HEK293 (cell line): ENCODE measurements at regions not wholly inside any gene's neighbourhood (a gene's known extent, or its start where the extent isn't known, plus 50 kb on each side); places are given as distances from the start of the nearest gene placed in this dataset.

Experiments
- CTCF ChIA-PET: fragments of 350-600 bp; formaldehyde crosslinking; extraction: SDS; loops from one replicate; lab custom pipeline; 2021; ENCODE audit warnings: antibody characterized with exemption; lab: Yijun Ruan, JAX
- POLR2A ChIA-PET: fragments of 300-600 bp; formaldehyde crosslinking; extraction: SDS; loops from one replicate; lab custom pipeline; 2020; ENCODE audit warnings: antibody characterized with exemption, inconsistent platforms; lab: Yijun Ruan, JAX
- H3K27ac ChIP-seq: fragments of 200-500 bp; sonication (Bioruptor generic); 2 replicates; pipeline ENCODE4 v1.5.1; 2014; ENCODE audit warnings: low read depth, low read length, control low read depth, inconsistent platforms; ENCODE audit errors: extremely low read depth
- H3K36me3 ChIP-seq, 2 experiments: fragments of 200-500 bp in 1 of 2; sonication (Bioruptor generic) in 1 of 2; 1 replicate in 1 of 2; 2 replicates in 1 of 2; pipeline ENCODE4 v1.5.1; 2014 to 2017; ENCODE audit warnings: inconsistent platforms in 2 of 2, low read length in 2 of 2; ENCODE audit not compliant: control insufficient read depth in 2 of 2, insufficient read depth in 1 of 2
- H3K4me1 ChIP-seq: fragments of 200-500 bp; sonication (Bioruptor generic); 2 replicates; pipeline ENCODE4 v1.5.1; 2014; ENCODE audit warnings: mild to moderate bottlenecking, low read length, inconsistent platforms; ENCODE audit not compliant: control insufficient read depth, insufficient read depth
- H3K4me3 ChIP-seq: 2 replicates; pipeline ENCODE4 v1.5.1; 2011; ENCODE audit warnings: low read depth, mild to moderate bottlenecking, control low read depth, low read length, moderate library complexity
- H3K9me3 ChIP-seq: fragments of 200-500 bp; sonication (Bioruptor generic); 2 replicates; pipeline ENCODE4 v1.5.1; 2014; ENCODE audit warnings: low read depth, low read length, inconsistent platforms; ENCODE audit not compliant: control insufficient read depth, insufficient read depth
- MZF1 ChIP-seq: fragments of 450-650 bp; formaldehyde crosslinking; IDR thresholded peaks from 2 replicates; pipeline ENCODE4 v1.5.1; 2017; ENCODE audit warnings: missing biosample characterization, missing genetic modification characterization, borderline replicate concordance
- OSR2 ChIP-seq: fragments of 450-650 bp; formaldehyde crosslinking; IDR thresholded peaks from 2 replicates; pipeline ENCODE4 v1.5.1; 2016; ENCODE audit warnings: missing biosample characterization, missing genetic modification characterization
- SP2 ChIP-seq: fragments of 450-650 bp; formaldehyde crosslinking; IDR thresholded peaks from 2 replicates; pipeline ENCODE4 v1.5.1; 2016; ENCODE audit warnings: missing biosample characterization, missing genetic modification characterization
- SP3 ChIP-seq: fragments of 450-650 bp; formaldehyde crosslinking; IDR thresholded peaks from 2 replicates; pipeline ENCODE4 v1.5.1; 2016; ENCODE audit warnings: missing biosample characterization, missing genetic modification characterization
- TRIM28 ChIP-seq: IDR thresholded peaks from 2 replicates; pipeline ENCODE4 v1.6.1; 2011; ENCODE audit warnings: low read length, control low read depth, borderline replicate concordance
- ZBTB21 ChIP-seq: fragments of 450-650 bp; formaldehyde crosslinking; IDR thresholded peaks from 2 replicates; pipeline ENCODE4 v1.5.1; 2017; ENCODE audit warnings: missing biosample characterization, missing genetic modification characterization
- ZIC2 ChIP-seq: fragments of 450-650 bp; formaldehyde crosslinking; IDR thresholded peaks from 2 replicates; pipeline ENCODE4 v1.5.1; 2016; ENCODE audit warnings: missing biosample characterization, missing genetic modification characterization
- ZNF112 ChIP-seq: fragments of 450-650 bp; formaldehyde crosslinking; IDR thresholded peaks from 2 replicates; pipeline ENCODE4 v1.5.0; 2017; ENCODE audit warnings: missing biosample characterization, missing genetic modification characterization
- ZNF174 ChIP-seq: fragments of 450-650 bp; formaldehyde crosslinking; IDR thresholded peaks from 2 replicates; pipeline ENCODE4 v1.5.0; 2017; ENCODE audit warnings: missing biosample characterization, mild to moderate bottlenecking, missing genetic modification characterization
- ZNF335 ChIP-seq: fragments of 450-650 bp; formaldehyde crosslinking; conservative IDR thresholded peaks from 2 replicates; pipeline ENCODE4 v1.5.1; 2016; ENCODE audit warnings: missing biosample characterization, missing genetic modification characterization
- ZNF792 ChIP-seq: fragments of 450-650 bp; formaldehyde crosslinking; IDR thresholded peaks from 2 replicates; pipeline ENCODE4 v1.5.1; 2016; ENCODE audit warnings: missing biosample characterization, missing genetic modification characterization
- TF ChIP-seq, protein P1 (sequence below): fragments of 450-650 bp; formaldehyde crosslinking; IDR thresholded peaks from 2 replicates; pipeline ENCODE4 v1.5.1; 2017; ENCODE audit warnings: missing biosample characterization, mild to moderate bottlenecking, missing genetic modification characterization, moderate library complexity
- TF ChIP-seq, protein P2 (sequence below): fragments of 450-650 bp; formaldehyde crosslinking; IDR thresholded peaks from 2 replicates; pipeline ENCODE4 v1.5.1; 2017; ENCODE audit warnings: missing biosample characterization, missing genetic modification characterization
- TF ChIP-seq, protein P3 (sequence below): fragments of 450-650 bp; formaldehyde crosslinking; IDR thresholded peaks from 2 replicates; pipeline ENCODE4 v1.5.1; 2016; ENCODE audit warnings: missing biosample characterization, missing genetic modification characterization

DNA sequence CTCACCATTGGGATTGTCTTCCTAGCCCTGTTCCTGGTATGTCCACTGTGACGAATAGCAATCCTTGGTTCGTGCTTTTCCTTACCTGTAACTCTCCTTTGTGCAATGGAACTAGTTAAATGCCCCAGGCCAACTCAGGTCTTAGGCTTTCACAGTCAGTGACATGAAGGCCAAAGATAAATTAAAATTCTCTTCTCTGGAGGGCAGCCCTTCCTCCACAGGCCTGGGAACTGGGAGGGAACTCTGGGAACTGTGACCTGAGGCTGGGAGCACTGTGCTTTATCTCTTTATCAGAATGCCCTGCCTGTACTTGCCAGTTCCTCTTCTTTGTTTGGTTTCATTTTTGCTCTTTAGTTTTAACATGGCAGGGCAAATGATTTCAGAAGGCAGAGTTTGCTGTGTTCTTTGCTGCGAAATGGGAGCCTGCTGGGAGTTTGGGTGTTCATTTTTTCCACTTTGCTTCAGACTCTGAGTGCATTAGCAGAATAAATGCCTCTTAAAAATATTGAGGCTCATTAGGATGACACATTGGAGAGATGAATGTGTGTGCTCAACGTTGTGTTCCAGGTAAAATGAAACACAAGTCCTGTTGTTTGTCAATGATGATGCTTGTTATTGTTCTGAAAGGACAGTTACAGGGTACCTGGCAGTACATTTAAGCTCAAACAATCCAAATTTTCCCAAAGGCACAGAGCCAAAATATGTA is 118.1 kb downstream of the NUDT12 start:
- no peak overlapping the region for H3K27ac ChIP-seq
- ChIA-PET CTCF (interaction anchor here (0.6 to 0.8 kb wide), 2 partner anchors 212 to 248 kb away, joined by 4 to 5 read pairs; no protein-coding TSS in a partner anchor), POLR2A (no interaction called here)

DNA sequence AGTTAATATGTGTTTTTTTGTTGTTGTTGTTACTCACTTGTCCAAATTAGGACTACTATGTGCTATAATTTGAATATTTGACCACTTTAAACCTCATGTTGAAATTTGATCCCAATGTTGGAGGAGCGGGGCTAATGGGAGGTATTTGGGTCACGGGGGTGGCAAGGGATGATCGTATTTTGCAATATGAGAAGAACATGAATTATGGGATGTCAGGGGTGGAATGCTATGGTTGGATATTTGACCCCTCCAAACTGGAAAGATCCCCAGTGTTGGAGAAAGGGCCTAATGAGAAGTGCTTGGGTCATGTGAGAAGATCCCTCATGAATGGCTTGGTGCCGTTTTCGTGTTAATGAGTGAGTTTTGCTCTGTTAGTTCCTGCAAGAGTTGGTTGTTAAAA is 119.8 kb downstream of the NUDT12 start:
- ChIA-PET POLR2A (no interaction called here), CTCF (no interaction called here)
- Histone ChIP-seq H3K9me3 (no peaks in the 10 kb centered on the region), H3K4me1 (no peaks in the 10 kb centered on the region), H3K4me3 (no peak overlapping the region), H3K36me3 (no peaks in the 10 kb centered on the region), H3K27ac (no peak overlapping the region)
- TF ChIP-seq ZNF335 (tag by site-specific recombination) (no peak), MZF1 (tag by site-specific recombination) (0 out of 2 replicates have a peak, but pooled peaks have one; percentile 26), ZNF174 (no peak), ZNF792 (tag by site-specific recombination) (no peak), ZBTB21 (tag by site-specific recombination) (no peak), SP2 (no peak)

More for the DNA sequence above, 118.1 kb downstream of the NUDT12 start:
- Histone ChIP-seq H3K36me3 (no peaks in the 10 kb centered on the region), H3K9me3 (no peaks in the 10 kb centered on the region), H3K4me1 (no peaks in the 10 kb centered on the region), H3K4me3 (no peak overlapping the region)
- peak; percentile 66; the same call in 1 of the 2 replicates for TF ChIP-seq TRIM28
- TF ChIP-seq ZNF112 (tag by site-specific recombination) = no peak

DNA sequence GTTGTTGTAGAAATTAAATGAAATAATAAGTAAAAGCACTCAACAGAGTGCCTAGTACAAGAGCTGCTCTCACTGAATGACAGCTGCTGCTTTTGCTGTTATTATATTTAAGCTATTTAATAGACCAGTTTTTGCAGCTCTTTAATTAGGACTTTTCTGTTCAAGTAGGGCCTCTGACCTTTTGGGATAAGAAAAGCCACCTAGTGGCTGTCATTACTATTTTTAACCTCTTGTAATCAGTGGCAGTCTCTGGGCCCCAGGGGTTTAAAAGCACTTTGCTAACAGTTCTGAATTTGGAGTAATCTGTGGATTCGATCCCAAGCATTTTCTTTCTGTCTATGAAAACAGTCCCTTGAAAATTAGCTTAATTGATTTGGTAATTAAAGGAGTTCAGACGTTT is 121.1 kb downstream of the NUDT12 start:
- POLR2A ChIA-PET = no interaction called here
- Histone ChIP-seq H3K4me3 (no peak overlapping the region), H3K36me3 (no peaks in the 10 kb centered on the region), H3K9me3 (no peaks in the 10 kb centered on the region), H3K27ac (no peak overlapping the region), H3K4me1 (no peaks in the 10 kb centered on the region)
- TF ChIP-seq, protein P1, sequence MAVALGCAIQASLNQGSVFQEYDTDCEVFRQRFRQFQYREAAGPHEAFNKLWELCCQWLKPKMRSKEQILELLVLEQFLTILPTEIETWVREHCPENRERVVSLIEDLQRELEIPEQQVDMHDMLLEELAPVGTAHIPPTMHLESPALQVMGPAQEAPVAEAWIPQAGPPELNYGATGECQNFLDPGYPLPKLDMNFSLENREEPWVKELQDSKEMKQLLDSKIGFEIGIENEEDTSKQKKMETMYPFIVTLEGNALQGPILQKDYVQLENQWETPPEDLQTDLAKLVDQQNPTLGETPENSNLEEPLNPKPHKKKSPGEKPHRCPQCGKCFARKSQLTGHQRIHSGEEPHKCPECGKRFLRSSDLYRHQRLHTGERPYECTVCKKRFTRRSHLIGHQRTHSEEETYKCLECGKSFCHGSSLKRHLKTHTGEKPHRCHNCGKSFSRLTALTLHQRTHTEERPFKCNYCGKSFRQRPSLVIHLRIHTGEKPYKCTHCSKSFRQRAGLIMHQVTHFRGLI (tag by site-specific recombination) = no peak
- no peak for TF ChIP-seq OSR2 (tag by site-specific recombination)
- TF ChIP-seq ZIC2 = no peak
- TF ChIP-seq SP3 (tag by site-specific recombination) = no peak
- TF ChIP-seq, protein P2, sequence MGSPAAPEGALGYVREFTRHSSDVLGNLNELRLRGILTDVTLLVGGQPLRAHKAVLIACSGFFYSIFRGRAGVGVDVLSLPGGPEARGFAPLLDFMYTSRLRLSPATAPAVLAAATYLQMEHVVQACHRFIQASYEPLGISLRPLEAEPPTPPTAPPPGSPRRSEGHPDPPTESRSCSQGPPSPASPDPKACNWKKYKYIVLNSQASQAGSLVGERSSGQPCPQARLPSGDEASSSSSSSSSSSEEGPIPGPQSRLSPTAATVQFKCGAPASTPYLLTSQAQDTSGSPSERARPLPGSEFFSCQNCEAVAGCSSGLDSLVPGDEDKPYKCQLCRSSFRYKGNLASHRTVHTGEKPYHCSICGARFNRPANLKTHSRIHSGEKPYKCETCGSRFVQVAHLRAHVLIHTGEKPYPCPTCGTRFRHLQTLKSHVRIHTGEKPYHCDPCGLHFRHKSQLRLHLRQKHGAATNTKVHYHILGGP (tag by site-specific recombination) = no peak
- TF ChIP-seq, protein P3, sequence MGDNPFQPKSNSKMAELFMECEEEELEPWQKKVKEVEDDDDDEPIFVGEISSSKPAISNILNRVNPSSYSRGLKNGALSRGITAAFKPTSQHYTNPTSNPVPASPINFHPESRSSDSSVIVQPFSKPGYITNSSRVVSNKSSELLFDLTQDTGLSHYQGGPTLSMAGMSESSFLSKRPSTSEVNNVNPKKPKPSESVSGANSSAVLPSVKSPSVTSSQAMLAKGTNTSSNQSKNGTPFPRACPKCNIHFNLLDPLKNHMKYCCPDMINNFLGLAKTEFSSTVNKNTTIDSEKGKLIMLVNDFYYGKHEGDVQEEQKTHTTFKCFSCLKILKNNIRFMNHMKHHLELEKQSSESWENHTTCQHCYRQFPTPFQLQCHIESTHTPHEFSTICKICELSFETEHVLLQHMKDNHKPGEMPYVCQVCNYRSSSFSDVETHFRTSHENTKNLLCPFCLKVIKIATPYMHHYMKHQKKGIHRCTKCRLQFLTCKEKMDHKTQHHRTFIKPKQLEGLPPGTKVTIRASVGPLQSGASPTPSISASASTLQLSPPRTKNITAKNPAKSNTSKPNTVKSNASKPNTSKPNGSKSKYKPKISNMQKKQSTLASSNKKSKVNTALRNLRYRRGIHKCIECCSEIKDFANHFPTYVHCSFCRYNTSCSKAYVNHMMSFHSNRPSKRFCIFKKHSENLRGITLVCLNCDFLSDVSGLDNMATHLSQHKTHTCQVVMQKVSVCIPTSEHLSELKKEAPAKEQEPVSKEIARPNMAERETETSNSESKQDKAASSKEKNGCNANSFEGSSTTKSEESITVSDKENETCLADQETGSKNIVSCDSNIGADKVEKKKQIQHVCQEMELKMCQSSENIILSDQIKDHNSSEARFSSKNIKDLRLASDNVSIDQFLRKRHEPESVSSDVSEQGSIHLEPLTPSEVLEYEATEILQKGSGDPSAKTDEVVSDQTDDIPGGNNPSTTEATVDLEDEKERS (tag by site-specific recombination) = no peak
- CTCF ChIA-PET = interaction anchor here (0.6 to 1.6 kb wide), 5 partner anchors 25 to 827 kb away, joined by 3 to 6 read pairs (median 3); no protein-coding TSS in a partner anchor
